Heart left ventricle (tissue), 13 donors: ENCODE measurements at regions not wholly inside any gene's neighbourhood (a gene's known extent, or its start where the extent isn't known, plus 50 kb on each side); places are given as distances from the start of the nearest gene placed in this dataset.

Source experiments
- POLR2A ChIP-seq, 2 donors: fragments of 450-650 bp; IDR thresholded peaks; one replicate each; pipeline ENCODE4 v1.6.1; 2017; ENCODE audit warnings: antibody characterized with exemption in 2 of 2, mild to moderate bottlenecking in 2 of 2, moderate library complexity in 2 of 2
- TF ChIP-seq, protein P1 (sequence below), 12 donors: fragments of 200-600 bp; sonication (generic) in 4 of 12; IDR thresholded peaks; one replicate each; pipeline versions ENCODE4 v1.5.0 to v1.8.0; 2018 to 2022; ENCODE audit warnings: antibody characterized with exemption in 12 of 12, mild to moderate bottlenecking in 5 of 12
- donor health status: ischemic (EF 13 %, LVEDD 7.1; RV severe dilation, severe dysfunction).
- donor health status: DM: no; HTN: yes; CAD: no.
- donor health status: DM: no; HTN: no; CAD: no.
- donor health status: ischemic (EF 25% LVEDD 6.9; RV normal size, moderate dysfunction).
- donor health status: ischemic (EF 25% LVEDD 5.7; RV mildly dilated, moderate dysfunction).
- donor health status: ischemic (EF 35%, LVEDD 5.7; RV mildly dilated, moderate dysfunction).
- donor health status: nonischemic (EF 11% LVEDD 7.7; RV severe dilation, severe dysfunction).
- donor health status: DM: yes; HTN: yes; CAD: no.
- donor health status: PGD.
- donor health status: ischemic (EF 29% LVEDD 5.4; RV normal size, mild dysfunction).
- donor health status: nonischemic (EF 23%, LVEDD 6.1; RV moderate dilation, normal function).

- TF ChIP-seq POLR2A (IDR thresholded peaks at IDR 0.05), result no peak
- TF ChIP-seq, protein P1, sequence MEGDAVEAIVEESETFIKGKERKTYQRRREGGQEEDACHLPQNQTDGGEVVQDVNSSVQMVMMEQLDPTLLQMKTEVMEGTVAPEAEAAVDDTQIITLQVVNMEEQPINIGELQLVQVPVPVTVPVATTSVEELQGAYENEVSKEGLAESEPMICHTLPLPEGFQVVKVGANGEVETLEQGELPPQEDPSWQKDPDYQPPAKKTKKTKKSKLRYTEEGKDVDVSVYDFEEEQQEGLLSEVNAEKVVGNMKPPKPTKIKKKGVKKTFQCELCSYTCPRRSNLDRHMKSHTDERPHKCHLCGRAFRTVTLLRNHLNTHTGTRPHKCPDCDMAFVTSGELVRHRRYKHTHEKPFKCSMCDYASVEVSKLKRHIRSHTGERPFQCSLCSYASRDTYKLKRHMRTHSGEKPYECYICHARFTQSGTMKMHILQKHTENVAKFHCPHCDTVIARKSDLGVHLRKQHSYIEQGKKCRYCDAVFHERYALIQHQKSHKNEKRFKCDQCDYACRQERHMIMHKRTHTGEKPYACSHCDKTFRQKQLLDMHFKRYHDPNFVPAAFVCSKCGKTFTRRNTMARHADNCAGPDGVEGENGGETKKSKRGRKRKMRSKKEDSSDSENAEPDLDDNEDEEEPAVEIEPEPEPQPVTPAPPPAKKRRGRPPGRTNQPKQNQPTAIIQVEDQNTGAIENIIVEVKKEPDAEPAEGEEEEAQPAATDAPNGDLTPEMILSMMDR (IDR thresholded peaks at IDR 0.05), result no peak
Measured at GRCh38 chr1:55309786-55310504, 94.8 kb upstream of the USP24 start.
